GM10266 (cell line): ENCODE measurements at regions not wholly inside any gene's neighbourhood (a gene's known extent, or its start where the extent isn't known, plus 50 kb on each side); places are given as distances from the start of the nearest gene placed in this dataset.
"Not testable (repeated sequence)": the region's sequence is repeated elsewhere in the genome, so short reads cannot be mapped to it uniquely, and the experiment has no call there.

Experiments used
- DNase-seq: peaks from one replicate; pipeline ENCODE4 v3.0.0; 2012; ENCODE audit errors: extremely low spot score
- TF ChIP-seq, protein P1 (sequence below): IDR thresholded peaks from 2 replicates; pipeline ENCODE4 v1.5.1; 2012; ENCODE audit warnings: mild to moderate bottlenecking, low read depth; ENCODE audit not compliant: control insufficient read depth, insufficient read depth; ENCODE audit errors: missing control alignments

DNA sequence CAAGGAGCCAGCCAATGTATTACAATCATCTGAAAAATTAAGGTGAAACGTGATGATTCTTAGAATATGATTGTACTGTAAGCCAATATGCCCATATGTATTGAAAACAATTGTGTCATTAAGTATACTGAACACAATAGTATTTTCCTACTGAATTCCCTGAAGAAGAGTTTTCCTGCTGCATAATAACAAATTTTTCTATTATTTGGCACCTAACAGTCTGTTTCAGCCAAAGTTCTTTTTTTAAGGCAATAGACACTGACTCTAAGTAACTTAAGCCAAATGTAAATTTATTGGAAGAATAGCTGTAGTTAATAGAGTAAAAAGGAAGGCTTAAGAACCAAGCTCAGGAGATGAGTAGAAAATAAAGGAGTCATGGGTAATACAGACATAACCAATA, 220.6 kb downstream of the PPP4R3C start:
- no peak for DNase-seq
- TF ChIP-seq, protein P1, sequence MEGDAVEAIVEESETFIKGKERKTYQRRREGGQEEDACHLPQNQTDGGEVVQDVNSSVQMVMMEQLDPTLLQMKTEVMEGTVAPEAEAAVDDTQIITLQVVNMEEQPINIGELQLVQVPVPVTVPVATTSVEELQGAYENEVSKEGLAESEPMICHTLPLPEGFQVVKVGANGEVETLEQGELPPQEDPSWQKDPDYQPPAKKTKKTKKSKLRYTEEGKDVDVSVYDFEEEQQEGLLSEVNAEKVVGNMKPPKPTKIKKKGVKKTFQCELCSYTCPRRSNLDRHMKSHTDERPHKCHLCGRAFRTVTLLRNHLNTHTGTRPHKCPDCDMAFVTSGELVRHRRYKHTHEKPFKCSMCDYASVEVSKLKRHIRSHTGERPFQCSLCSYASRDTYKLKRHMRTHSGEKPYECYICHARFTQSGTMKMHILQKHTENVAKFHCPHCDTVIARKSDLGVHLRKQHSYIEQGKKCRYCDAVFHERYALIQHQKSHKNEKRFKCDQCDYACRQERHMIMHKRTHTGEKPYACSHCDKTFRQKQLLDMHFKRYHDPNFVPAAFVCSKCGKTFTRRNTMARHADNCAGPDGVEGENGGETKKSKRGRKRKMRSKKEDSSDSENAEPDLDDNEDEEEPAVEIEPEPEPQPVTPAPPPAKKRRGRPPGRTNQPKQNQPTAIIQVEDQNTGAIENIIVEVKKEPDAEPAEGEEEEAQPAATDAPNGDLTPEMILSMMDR = no peak

DNA sequence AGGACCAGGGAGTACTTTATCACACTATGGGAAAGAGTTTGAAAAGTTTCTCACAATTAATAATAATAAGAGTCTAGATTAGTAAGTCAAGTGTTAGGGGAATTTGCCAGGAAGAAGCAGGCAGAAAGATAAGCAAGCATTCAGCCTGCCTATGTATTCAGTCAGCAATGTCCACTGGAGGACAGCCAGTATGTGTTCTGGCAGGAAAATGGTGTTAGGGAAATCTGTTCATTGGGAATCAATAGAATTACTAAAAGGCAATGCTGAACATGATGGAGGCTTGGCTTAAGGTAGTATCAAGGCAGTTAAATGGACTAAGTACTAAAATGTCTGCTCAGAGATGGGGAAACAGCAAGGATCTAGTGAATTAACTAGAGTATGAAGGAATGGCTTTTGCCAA, 221.2 kb downstream of the PPP4R3C start:
- no peak for DNase-seq
- TF ChIP-seq, protein P1 = no peak

DNA sequence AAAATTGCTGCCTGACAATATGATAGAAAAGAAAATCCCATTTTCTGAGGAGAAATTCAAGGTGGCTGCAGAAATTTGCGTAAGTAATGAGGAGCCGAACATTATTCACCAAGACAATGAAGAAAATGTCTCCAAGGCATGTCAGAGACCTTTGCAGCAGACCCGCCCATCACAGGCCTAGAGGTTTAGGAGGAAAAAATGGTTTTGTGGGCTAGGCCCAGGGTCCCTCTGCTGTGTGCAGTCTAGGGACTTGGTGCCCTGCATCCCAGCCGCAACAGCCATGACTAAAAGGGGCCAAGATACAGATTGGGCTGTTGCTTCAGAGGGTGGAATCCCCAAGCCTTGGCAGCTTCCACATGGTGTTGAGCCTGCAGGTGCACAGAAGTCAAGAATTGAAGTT, 223.1 kb downstream of the PPP4R3C start:
- DNase-seq = not testable (repeated sequence)

DNA sequence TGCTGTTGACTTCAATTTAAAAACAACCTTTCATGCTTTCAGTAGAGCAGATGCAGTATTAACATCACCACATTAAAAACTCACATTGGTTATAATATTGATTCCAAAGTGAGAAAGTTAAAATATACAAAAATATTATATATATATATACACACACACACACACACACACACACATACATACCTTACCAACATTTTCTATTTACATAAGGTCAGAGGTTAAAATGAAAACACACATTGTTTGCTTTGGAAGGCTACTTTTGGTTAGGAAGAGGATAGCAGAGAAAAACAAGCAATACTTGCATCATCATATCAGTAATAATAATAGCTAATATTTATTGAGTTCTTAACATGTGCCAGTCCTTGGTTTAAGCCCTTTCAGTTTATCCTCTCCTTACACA, 226.5 kb downstream of the PPP4R3C start:
- TF ChIP-seq, protein P1 = no peak

DNA sequence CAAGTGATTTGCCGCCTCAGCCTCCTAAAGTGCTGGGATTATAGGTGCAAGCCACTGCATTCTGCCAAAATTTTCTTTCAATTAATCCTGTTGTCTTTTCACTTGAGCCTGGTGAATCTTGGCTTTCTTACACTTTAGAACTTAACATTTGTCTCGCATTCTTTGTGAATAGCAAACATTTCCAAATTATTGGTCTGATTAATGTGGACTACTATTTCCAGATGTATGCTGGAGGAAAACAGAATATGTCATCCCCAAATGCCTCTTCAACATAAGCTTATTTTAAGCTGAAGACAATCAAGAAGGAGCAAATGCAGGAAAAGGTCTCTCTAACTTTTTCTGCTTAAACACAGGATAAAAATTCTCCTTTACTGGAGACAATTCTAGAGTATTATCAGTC, 233.4 kb downstream of the PPP4R3C start:
- TF ChIP-seq, protein P1 = no peak
- no peak for DNase-seq

More for the DNA sequence above, 226.5 kb downstream of the PPP4R3C start:
- no peak for DNase-seq

DNA sequence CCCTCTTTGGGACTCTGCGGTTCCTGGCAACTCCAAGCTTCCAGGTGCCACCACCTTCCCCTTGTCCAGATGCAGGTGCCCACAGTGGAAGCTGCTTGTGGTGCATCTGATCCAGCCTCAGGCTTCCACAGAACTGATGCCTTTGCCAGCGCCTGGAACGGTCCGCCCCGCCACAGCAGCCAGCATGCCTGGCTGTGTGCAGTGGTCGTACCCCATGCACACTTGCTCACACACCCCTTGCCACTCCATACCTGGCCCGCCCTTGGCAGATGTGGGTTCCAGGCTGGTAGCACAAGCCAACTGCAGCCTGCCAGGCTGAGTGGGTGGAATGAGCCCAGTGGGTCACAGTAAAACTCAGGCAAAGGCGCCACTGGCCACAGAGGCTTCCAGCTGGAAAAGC, 240.5 kb downstream of the PPP4R3C start:
- no peak for DNase-seq
- TF ChIP-seq, protein P1 = no peak

DNA sequence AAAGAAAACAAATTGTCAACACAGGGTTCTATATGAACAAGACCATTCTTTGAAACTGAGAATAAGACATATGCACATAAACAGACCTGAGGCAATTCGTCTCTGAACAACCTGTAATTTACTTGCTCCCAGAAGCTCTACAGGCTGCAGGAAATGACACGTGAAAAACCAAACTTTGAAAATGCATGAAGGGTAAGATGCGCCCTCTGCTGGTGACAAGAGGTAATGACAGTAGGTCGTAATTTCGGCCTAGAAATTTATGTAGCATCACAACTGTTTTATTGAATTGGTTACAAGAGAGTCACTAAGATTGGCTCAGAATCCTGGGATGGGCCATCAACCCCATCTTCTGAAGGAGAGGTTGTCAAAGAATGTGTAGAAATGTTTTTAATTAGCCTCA, 276.5 kb downstream of the PPP4R3C start:
- TF ChIP-seq, protein P1 = peak; percentile 68
- peak; percentile 6 for DNase-seq

DNA sequence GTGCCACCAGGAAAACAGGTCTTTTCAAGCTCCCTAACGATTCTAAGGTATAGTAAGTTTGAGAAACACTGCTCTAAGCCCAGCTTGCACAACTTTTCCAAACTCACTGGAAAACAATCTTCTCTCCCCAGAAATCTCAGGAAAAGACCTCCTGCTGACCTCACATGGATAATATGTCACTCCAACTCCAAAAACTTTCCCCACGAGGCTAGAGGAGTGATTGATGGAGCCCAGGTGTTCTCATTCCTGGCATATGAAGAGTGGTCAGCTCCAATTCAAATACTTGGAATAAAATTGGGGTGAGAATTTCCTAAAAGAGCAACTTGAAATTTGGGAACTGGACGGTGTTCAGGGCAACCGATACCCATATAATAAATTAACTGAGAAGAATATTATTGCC, 299.9 kb downstream of the PPP4R3C start:
- TF ChIP-seq, protein P1 = no peak

More for the DNA sequence above, 299.9 kb downstream of the PPP4R3C start:
- DNase-seq = no peak
